HEK293T (cell line): ENCODE measurements at regions not wholly inside any gene's neighbourhood (a gene's known extent, or its start where the extent isn't known, plus 50 kb on each side); places are given as distances from the start of the nearest gene placed in this dataset.

Experiments
- CTCF ChIA-PET: fragments of 350-600 bp; formaldehyde crosslinking; extraction: SDS; loops from one replicate; lab custom pipeline; 2021; ENCODE audit warnings: antibody characterized with exemption, inconsistent platforms; lab: Yijun Ruan, JAX
- POLR2A ChIA-PET: fragments of 350-600 bp; formaldehyde crosslinking; extraction: SDS; loops from one replicate; lab custom pipeline; 2020; ENCODE audit warnings: antibody characterized with exemption, inconsistent platforms; lab: Yijun Ruan, JAX
- DNase-seq: peaks from one replicate; pipeline ENCODE4 v3.0.0; 2012; ENCODE audit warnings: mixed read lengths; ENCODE audit errors: extremely low spot score
- ARNT ChIP-seq: fragments of 450-650 bp; IDR thresholded peaks from 2 replicates; pipeline ENCODE4 v1.6.1; 2017; ENCODE audit warnings: mild to moderate bottlenecking
- BHLHE40 ChIP-seq: fragments of 450-650 bp; IDR thresholded peaks from 2 replicates; pipeline ENCODE4 v1.6.1; 2016; ENCODE audit warnings: mild to moderate bottlenecking, moderate library complexity, borderline replicate concordance
- CTBP1 ChIP-seq: fragments of 450-650 bp; IDR thresholded peaks from 2 replicates; pipeline ENCODE4 v1.6.1; 2016; ENCODE audit warnings: borderline replicate concordance
- ELF4 ChIP-seq: fragments of 450-650 bp; IDR thresholded peaks from 2 replicates; pipeline ENCODE4 v1.6.1; 2017; ENCODE audit warnings: antibody characterized with exemption
- FOXA1 ChIP-seq: fragments of 450-650 bp; IDR thresholded peaks from 2 replicates; pipeline ENCODE4 v1.6.1; 2016; ENCODE audit warnings: mild to moderate bottlenecking
- FOXK2 ChIP-seq: fragments of 450-650 bp; IDR thresholded peaks from 2 replicates; pipeline ENCODE4 v1.6.1; 2016; ENCODE audit warnings: mild to moderate bottlenecking
- FOXM1 ChIP-seq: fragments of 450-650 bp; IDR thresholded peaks from 2 replicates; pipeline ENCODE4 v1.6.1; 2017; ENCODE audit warnings: mild to moderate bottlenecking, borderline replicate concordance
- HDGF ChIP-seq: fragments of 450-650 bp; IDR thresholded peaks from 2 replicates; pipeline ENCODE4 v1.6.1; 2017; ENCODE audit warnings: antibody characterized with exemption, borderline replicate concordance
- L3MBTL2 ChIP-seq: fragments of 450-650 bp; conservative IDR thresholded peaks from 2 replicates; pipeline ENCODE4 v1.6.1; 2016; ENCODE audit warnings: mild to moderate bottlenecking
- LEF1 ChIP-seq: fragments of 450-650 bp; IDR thresholded peaks from 2 replicates; pipeline ENCODE4 v1.6.1; 2017; ENCODE audit warnings: mild to moderate bottlenecking, borderline replicate concordance
- NFRKB ChIP-seq: fragments of 450-650 bp; IDR thresholded peaks from 2 replicates; pipeline ENCODE4 v1.6.1; 2016; ENCODE audit warnings: mild to moderate bottlenecking, moderate library complexity
- PKNOX1 ChIP-seq: fragments of 450-650 bp; IDR thresholded peaks from 2 replicates; pipeline ENCODE4 v1.6.1; 2016
- SP1 ChIP-seq: fragments of 450-650 bp; IDR thresholded peaks from 2 replicates; pipeline ENCODE4 v1.6.1; 2017
- SUZ12 ChIP-seq: fragments of 450-650 bp; IDR thresholded peaks from 2 replicates; pipeline ENCODE4 v1.6.1; 2016; ENCODE audit warnings: mild to moderate bottlenecking
- TARDBP ChIP-seq: fragments of 450-650 bp; IDR thresholded peaks from 2 replicates; pipeline ENCODE4 v1.6.1; 2016
- ZNF384 ChIP-seq: fragments of 450-650 bp; IDR thresholded peaks from 2 replicates; pipeline ENCODE4 v1.6.1; 2016

GRCh38 chr9:119859128-119859527 is 489.9 kb upstream of the BRINP1 start:
- ChIA-PET POLR2A (no interaction called here), CTCF (no interaction called here)
- no peak for TF ChIP-seq SP1
- no peak for DNase-seq

- no peak for DNase-seq
- CTCF ChIA-PET, result no interaction called here
Observed at GRCh38 chr9:119853126-119853525, 483.9 kb upstream of the BRINP1 start.

GRCh38 chr9:119852390-119852789 is 483.2 kb upstream of the BRINP1 start:
- TF ChIP-seq CTBP1, result no peak
- no peak for TF ChIP-seq HDGF
- TF ChIP-seq NFRKB, result no peak
- no peak for TF ChIP-seq ARNT
- no peak for TF ChIP-seq FOXM1
- TF ChIP-seq FOXA1, result no peak
- TF ChIP-seq PKNOX1, result no peak
- no peak for DNase-seq
- ChIA-PET POLR2A (no interaction called here), CTCF (no interaction called here)

More at GRCh38 chr9:119853126-119853525, 483.9 kb upstream of the BRINP1 start:
- no peak for TF ChIP-seq ZNF384
- TF ChIP-seq CTBP1, result no peak
- TF ChIP-seq FOXK2, result no peak
- no peak for TF ChIP-seq FOXA1
- TF ChIP-seq NFRKB, result no peak
- no peak for TF ChIP-seq HDGF
- TF ChIP-seq TARDBP, result no peak
- TF ChIP-seq ELF4, result no peak
- TF ChIP-seq SP1, result no peak
- no peak for TF ChIP-seq L3MBTL2
- no peak for TF ChIP-seq FOXM1
- no peak for TF ChIP-seq PKNOX1
- POLR2A ChIA-PET, result no interaction called here

GRCh38 chr9:119844431-119844830 is 475.2 kb upstream of the BRINP1 start:
- ChIA-PET POLR2A (no interaction called here), CTCF (no interaction called here)
- TF ChIP-seq BHLHE40, result no peak
- TF ChIP-seq NFRKB, result no peak
- no peak for TF ChIP-seq CTBP1
- TF ChIP-seq TARDBP, result no peak
- TF ChIP-seq SUZ12, result no peak
- TF ChIP-seq ELF4, result no peak
- TF ChIP-seq L3MBTL2, result no peak
- no peak for TF ChIP-seq FOXM1
- TF ChIP-seq ZNF384, result no peak
- TF ChIP-seq FOXK2, result no peak
- TF ChIP-seq LEF1, result no peak
- TF ChIP-seq FOXA1, result no peak
- TF ChIP-seq SP1, result no peak
- TF ChIP-seq PKNOX1, result no peak
- DNase-seq, result no peak

GRCh38 chr9:119841016-119841415 is 471.8 kb upstream of the BRINP1 start:
- POLR2A ChIA-PET, result no interaction called here
- TF ChIP-seq CTBP1 (no peak), FOXM1 (no peak), FOXA1 (no peak), NFRKB (no peak), FOXK2 (no peak), HDGF (no peak), BHLHE40 (no peak), TARDBP (no peak), SP1 (no peak), ZNF384 (no peak), ARNT (no peak), ELF4 (no peak), PKNOX1 (no peak), L3MBTL2 (no peak)

GRCh38 chr9:119839888-119840287 is 470.7 kb upstream of the BRINP1 start:
- no peak for DNase-seq
- POLR2A ChIA-PET, result no interaction called here
- no peak for TF ChIP-seq ARNT
- no peak for TF ChIP-seq SUZ12
- TF ChIP-seq L3MBTL2, result no peak
- TF ChIP-seq FOXK2, result no peak
- TF ChIP-seq FOXA1, result no peak
- TF ChIP-seq FOXM1, result no peak
- no peak for TF ChIP-seq HDGF
- no peak for TF ChIP-seq SP1
- TF ChIP-seq NFRKB, result no peak
- TF ChIP-seq ELF4, result no peak
- no peak for TF ChIP-seq LEF1
- no peak for TF ChIP-seq CTBP1
- no peak for TF ChIP-seq PKNOX1
- no peak for TF ChIP-seq ZNF384
- TF ChIP-seq BHLHE40, result no peak
- no peak for TF ChIP-seq TARDBP
- CTCF ChIA-PET, result no interaction called here

More at GRCh38 chr9:119841016-119841415, 471.8 kb upstream of the BRINP1 start:
- DNase-seq, result no peak
- CTCF ChIA-PET, result no interaction called here
